Gastrocnemius medialis (tissue), 4 donors: ENCODE measurements at regions not wholly inside any gene's neighbourhood (a gene's known extent, or its start where the extent isn't known, plus 50 kb on each side); places are given as distances from the start of the nearest gene placed in this dataset.

Experiments used
- ATAC-seq, 2 donors: fragments of 150-250 bp; one replicate each; pipeline ENCODE4 v1.9.1; 2016
- DNase-seq, 2 donors: peaks; one replicate each; pipeline ENCODE4 v3.0.0-alpha.2; 2019
- H3K27ac ChIP-seq, 4 donors: fragments of 200-600 bp; sonication (generic); 1 replicate in 1 of 4; 2 replicates in 3 of 4; pipeline ENCODE4 v1.5.1; 2016 to 2018; ENCODE audit warnings: mild to moderate bottlenecking in 2 of 4, moderate library complexity in 1 of 4
- H3K27me3 ChIP-seq, 3 donors: fragments of 200-600 bp; sonication (generic) in 2 of 3; 1 replicate in 1 of 3; 2 replicates in 2 of 3; pipeline versions ENCODE4 v1.5.1 to v1.6.0; 2016 to 2019; ENCODE audit warnings: mild to moderate bottlenecking in 1 of 3, moderate library complexity in 1 of 3
- H3K36me3 ChIP-seq, 2 donors: fragments of 200-600 bp; sonication (generic) in 1 of 2; one replicate each; pipeline ENCODE4 v1.5.1; 2017 to 2018
- H3K4me1 ChIP-seq, 2 donors: fragments of 200-600 bp; sonication (generic) in 1 of 2; one replicate each; pipeline ENCODE4 v1.5.1; 2016 to 2017; ENCODE audit warnings: mild to moderate bottlenecking in 2 of 2
- H3K4me3 ChIP-seq, 4 donors: fragments of 200-600 bp; sonication (generic) in 3 of 4; 1 replicate in 1 of 4; 2 replicates in 3 of 4; pipeline ENCODE4 v1.5.1; 2016 to 2019; ENCODE audit warnings: mild to moderate bottlenecking in 2 of 4
- H3K9me3 ChIP-seq, 3 donors: fragments of 200-600 bp; sonication (generic) in 2 of 3; 1 replicate in 1 of 3; 2 replicates in 2 of 3; pipeline ENCODE4 v1.5.1; 2016 to 2019
- POLR2A ChIP-seq, 2 donors: fragments of 450-650 bp; IDR thresholded peaks; one replicate each; pipeline ENCODE4 v1.6.1; 2017; ENCODE audit warnings: antibody characterized with exemption in 2 of 2, mild to moderate bottlenecking in 2 of 2, moderate library complexity in 2 of 2
- in situ Hi-C, 4 donors: fragments of 200-750 bp; cut with MboI; loops; one replicate each; pipeline versions ENCODE4 v1.15.0 to v1.8.0; 2017; ENCODE audit warnings: low sequenced_read_pairs in 4 of 4
- intact Hi-C: fragments of 100-400 bp; cut with DNase I; formaldehyde crosslinking; loops from one replicate; pipeline ENCODE4 v1.15.1; 2023; ENCODE audit warnings: low total_unique reads
- TF ChIP-seq, protein P1 (sequence below), 5 experiments: fragments of 450-650 bp in 3 of 5; fragments of 200-600 bp in 2 of 5; sonication (generic) in 2 of 5; IDR thresholded peaks in 4 of 5; conservative IDR thresholded peaks in 1 of 5; 1 replicate in 4 of 5; 2 replicates in 1 of 5; pipeline ENCODE4 v1.5.1; 2016 to 2019; ENCODE audit warnings: antibody characterized with exemption in 5 of 5, mild to moderate bottlenecking in 3 of 5, moderate library complexity in 3 of 5

DNA sequence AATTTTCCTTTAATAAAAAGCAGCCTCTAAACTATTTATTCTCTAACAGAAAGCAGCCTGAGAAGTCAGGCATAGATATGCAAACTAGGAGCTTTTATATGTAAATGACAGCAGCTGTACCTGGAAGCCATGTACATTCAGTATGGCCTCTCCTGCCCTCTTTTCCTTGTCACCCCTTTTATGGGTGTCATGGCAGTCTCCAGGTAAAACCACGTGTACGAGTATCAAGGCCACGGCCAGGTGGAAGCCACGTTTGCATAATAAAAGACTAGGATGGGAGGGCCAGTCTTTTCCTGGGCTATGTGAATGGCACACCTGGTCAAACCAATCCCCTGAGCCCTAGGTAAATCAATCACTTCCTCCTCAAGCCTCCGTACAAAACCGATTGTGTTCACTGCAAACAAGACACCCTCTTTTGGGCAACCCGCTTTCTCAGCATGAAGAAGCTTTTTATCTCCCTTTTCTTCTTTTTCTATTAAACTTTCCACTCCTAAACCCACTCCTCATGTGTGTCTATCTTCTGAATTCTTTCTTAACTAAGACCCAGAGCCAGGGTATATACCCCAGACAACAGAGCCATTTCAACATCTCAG lies 419.5 kb upstream of the CTNND2 start:
- intact Hi-C loops (no loop called here), in situ Hi-C loops (no loop called here)
- Histone ChIP-seq H3K4me3 (no peak overlapping the region), H3K9me3 (no peaks in the 10 kb centered on the region), H3K36me3 (no peaks in the 10 kb centered on the region), H3K27ac (no peak overlapping the region), H3K4me1 (no peaks in the 10 kb centered on the region), H3K27me3 (no peaks in the 10 kb centered on the region)
- DNase-seq (no peak), ATAC-seq (no peak)
- no peak for TF ChIP-seq POLR2A (IDR thresholded peaks at IDR 0.05)
- TF ChIP-seq, protein P1, sequence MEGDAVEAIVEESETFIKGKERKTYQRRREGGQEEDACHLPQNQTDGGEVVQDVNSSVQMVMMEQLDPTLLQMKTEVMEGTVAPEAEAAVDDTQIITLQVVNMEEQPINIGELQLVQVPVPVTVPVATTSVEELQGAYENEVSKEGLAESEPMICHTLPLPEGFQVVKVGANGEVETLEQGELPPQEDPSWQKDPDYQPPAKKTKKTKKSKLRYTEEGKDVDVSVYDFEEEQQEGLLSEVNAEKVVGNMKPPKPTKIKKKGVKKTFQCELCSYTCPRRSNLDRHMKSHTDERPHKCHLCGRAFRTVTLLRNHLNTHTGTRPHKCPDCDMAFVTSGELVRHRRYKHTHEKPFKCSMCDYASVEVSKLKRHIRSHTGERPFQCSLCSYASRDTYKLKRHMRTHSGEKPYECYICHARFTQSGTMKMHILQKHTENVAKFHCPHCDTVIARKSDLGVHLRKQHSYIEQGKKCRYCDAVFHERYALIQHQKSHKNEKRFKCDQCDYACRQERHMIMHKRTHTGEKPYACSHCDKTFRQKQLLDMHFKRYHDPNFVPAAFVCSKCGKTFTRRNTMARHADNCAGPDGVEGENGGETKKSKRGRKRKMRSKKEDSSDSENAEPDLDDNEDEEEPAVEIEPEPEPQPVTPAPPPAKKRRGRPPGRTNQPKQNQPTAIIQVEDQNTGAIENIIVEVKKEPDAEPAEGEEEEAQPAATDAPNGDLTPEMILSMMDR (IDR thresholded peaks at IDR 0.05 in 4 of 5, conservative IDR thresholded peaks at IDR 0.05 in 1 of 5) = no peak

DNA sequence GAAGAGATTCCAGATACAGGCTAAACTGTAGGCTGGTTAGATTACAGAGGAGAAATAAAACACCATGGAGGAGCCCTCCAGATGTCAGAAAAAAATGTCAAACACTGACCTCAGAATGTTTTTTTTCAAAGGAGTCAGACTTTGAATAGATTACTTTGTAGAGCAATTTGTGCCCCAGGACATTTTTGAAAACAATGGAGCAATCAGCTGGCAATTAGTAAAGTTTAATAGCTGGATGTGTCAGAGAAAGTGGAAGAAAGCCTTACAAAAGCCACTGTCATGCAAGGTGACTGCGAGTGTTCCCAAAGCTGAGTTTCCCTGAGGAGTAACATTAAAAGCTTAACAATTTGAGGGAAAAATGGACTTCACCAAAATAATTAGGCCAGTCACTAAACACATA lies 417.8 kb upstream of the CTNND2 start:
- H3K36me3 ChIP-seq = no peaks in the 10 kb centered on the region
- ATAC-seq (no peak), DNase-seq (no peak)
- intact Hi-C loops = no loop called here
- no peaks in the 10 kb centered on the region for H3K4me1 ChIP-seq
- H3K27ac ChIP-seq = no peak overlapping the region
- TF ChIP-seq, protein P1 (IDR thresholded peaks at IDR 0.05 in 4 of 5, conservative IDR thresholded peaks at IDR 0.05 in 1 of 5) = no peak
- in situ Hi-C loops = no loop called here
- no peak overlapping the region for H3K4me3 ChIP-seq
- no peaks in the 10 kb centered on the region for H3K9me3 ChIP-seq
- no peaks in the 10 kb centered on the region for H3K27me3 ChIP-seq

DNA sequence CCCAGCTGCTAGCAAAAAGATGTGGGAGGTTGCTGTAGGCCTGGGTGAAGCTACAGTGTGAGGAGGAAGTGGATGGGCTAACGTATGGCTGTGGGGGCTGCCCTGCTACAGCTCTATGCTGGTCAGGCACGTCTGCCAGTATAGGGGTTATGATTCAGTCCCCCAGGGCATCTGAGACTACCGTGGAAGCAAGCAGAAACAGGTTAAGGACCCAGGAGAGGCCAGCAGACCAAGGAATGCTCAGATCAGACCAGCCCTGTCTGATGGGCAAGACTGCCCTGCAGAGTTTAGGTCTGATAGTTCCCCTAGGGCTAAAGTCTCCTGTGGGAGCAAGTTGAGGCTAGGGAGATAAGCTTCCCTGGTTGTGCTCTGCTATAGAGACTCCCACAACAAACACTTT lies 416.1 kb upstream of the CTNND2 start:
- ATAC-seq = no peak
- no peak overlapping the region for H3K4me3 ChIP-seq
- no peak for TF ChIP-seq POLR2A (IDR thresholded peaks at IDR 0.05)
- TF ChIP-seq, protein P1 (IDR thresholded peaks at IDR 0.05 in 4 of 5, conservative IDR thresholded peaks at IDR 0.05 in 1 of 5) = no peak
- no peaks in the 10 kb centered on the region for H3K27me3 ChIP-seq
- intact Hi-C loops = no loop called here
- H3K36me3 ChIP-seq = no peaks in the 10 kb centered on the region
- in situ Hi-C loops = no loop called here
- no peaks in the 10 kb centered on the region for H3K4me1 ChIP-seq
- no peak for DNase-seq
- H3K9me3 ChIP-seq = no peaks in the 10 kb centered on the region
- H3K27ac ChIP-seq = no peak overlapping the region

DNA sequence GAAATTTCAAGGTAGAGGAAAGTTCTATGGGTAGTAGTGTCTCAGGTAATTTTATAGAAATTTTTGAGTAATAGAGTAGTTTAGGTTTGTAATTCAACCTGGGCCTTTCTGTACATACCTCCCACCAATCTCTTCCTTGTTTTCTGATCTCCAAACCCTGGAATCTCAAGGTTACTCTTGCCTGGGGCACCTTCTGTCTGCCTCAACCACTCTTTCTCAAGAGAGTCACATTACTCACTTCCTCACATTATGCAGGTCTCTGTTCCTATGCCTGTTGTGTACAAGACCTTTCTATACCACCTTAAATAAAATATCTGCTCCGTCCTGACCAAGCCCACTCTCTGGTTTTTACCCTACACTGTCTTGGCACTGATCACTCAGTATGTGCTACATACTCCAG lies 412.6 kb upstream of the CTNND2 start:
- Histone ChIP-seq H3K36me3 (no peaks in the 10 kb centered on the region), H3K9me3 (no peaks in the 10 kb centered on the region), H3K4me1 (no peaks in the 10 kb centered on the region), H3K27me3 (no peaks in the 10 kb centered on the region), H3K27ac (no peak overlapping the region), H3K4me3 (no peak overlapping the region)
- intact Hi-C loops (no loop called here), in situ Hi-C loops (no loop called here)
- ATAC-seq (no peak), DNase-seq (no peak)
- TF ChIP-seq, protein P1 (IDR thresholded peaks at IDR 0.05 in 4 of 5, conservative IDR thresholded peaks at IDR 0.05 in 1 of 5) = no peak
- no peak for TF ChIP-seq POLR2A (IDR thresholded peaks at IDR 0.05)

DNA sequence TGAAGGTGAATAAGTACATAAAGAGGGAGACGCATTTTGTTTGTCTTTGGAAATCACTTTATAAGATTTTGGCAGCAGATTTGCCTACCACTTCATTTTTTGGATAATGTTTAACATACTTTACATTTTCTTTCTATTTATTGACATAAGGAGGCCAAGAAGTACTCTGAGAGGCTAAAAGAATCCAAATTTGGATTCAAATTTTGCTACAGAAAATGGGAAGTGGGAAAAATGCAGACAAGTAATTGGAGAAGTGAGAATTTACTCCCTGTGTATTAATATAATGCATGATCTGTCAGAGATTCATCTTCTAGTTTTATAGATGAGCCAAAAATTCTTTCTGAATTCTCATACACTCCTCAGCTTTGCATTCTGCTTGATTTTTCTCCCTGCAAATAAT lies 411.2 kb upstream of the CTNND2 start:
- intact Hi-C loops = no loop called here
- DNase-seq = no peak
- no peak overlapping the region for H3K4me3 ChIP-seq
- in situ Hi-C loops = no loop called here
- H3K4me1 ChIP-seq = no peaks in the 10 kb centered on the region
- no peak overlapping the region for H3K27ac ChIP-seq
- H3K9me3 ChIP-seq = no peaks in the 10 kb centered on the region
- H3K27me3 ChIP-seq = no peaks in the 10 kb centered on the region
- H3K36me3 ChIP-seq = no peaks in the 10 kb centered on the region
- no peak for ATAC-seq
- TF ChIP-seq, protein P1 (IDR thresholded peaks at IDR 0.05 in 4 of 5, conservative IDR thresholded peaks at IDR 0.05 in 1 of 5) = no peak
- TF ChIP-seq POLR2A (IDR thresholded peaks at IDR 0.05) = no peak
